SH-SY5Y (cell line): ENCODE measurements at regions not wholly inside any gene's neighbourhood (a gene's known extent, or its start where the extent isn't known, plus 50 kb on each side); places are given as distances from the start of the nearest gene placed in this dataset.

Source experiments
- GATA2 ChIP-seq: IDR thresholded peaks from 2 replicates; pipeline ENCODE4 v1.6.1; 2011; ENCODE audit warnings: mild to moderate bottlenecking, low read depth, low read length
- GATA3 ChIP-seq: IDR thresholded peaks from 2 replicates; pipeline ENCODE4 v1.6.1; 2011; ENCODE audit warnings: low read depth, mild to moderate bottlenecking, low read length, moderate library complexity

DNA sequence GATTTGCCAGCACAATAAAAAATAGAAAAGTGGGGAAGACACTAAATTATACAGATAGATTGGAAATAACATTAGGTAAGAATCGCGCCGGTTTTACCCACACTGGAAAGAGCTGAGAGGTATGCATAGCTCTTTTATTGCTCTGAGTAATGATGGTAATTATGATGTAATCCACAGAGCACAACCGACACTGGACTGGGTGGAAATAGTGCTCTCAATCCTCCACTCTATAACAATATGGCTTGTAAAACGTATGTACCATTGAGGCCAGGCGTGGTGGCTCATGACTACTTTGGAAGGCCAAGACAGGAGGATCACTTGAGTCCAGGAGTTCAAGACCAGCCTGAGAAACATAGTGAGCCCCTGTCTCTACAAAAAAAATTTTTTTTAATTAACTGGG, 104.3 kb upstream of the RAPGEF2 start:
- TF ChIP-seq GATA3 (no peak), GATA2 (no peak)

GRCh38 chr4:158999166-158999682, 103.7 kb upstream of the RAPGEF2 start:
- TF ChIP-seq GATA2 (no peak), GATA3 (no peak)

GRCh38 chr4:158999849-159000248, 103.0 kb upstream of the RAPGEF2 start:
- TF ChIP-seq GATA2 (no peak), GATA3 (no peak)

GRCh38 chr4:159002950-159003349, 99.9 kb upstream of the RAPGEF2 start:
- no peak for TF ChIP-seq GATA2

DNA sequence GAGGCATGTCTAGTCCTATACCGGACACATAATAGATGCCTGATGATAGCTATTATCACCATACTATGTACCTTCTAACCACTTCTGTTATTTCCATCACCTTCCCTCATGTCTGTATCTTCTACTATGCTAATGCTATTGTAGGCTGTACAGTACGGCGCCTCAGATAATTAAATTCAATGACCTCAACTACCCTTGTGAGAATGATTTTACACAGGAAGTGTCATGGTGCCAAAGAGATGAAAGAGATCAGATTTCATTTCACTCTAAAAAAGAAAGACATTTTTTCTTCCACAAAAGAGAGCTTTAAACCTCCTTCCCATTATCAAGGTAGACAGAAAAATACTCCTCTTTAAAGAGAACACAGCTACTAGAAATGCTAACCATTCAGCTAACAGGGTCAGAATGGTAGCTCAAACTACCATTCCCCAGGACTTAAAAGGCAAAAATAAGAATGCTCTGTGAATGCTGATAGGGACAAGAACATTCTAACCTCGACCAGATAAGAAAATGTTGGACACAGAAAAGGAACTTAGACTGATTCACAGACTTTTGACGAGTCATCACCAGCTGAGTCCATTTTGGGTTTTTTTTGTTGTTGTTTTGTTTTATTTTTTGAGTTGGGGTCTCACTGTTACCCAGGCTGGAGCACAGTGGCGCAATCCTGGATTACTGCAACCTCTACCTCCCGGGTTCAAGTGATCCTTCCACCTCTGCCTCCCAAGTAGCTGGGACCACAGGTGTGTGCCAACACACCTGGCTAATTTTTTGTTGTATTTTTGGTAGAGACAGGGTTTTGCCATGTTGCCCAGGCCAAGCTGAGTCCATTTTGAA, 99.2 kb upstream of the RAPGEF2 start:
- TF ChIP-seq GATA3 (no peak), GATA2 (no peak)

- no peak for TF ChIP-seq GATA3
- no peak for TF ChIP-seq GATA2
These were observed 96.7 kb upstream of the RAPGEF2 start for GRCh38 chr4:159006202-159006601.

DNA sequence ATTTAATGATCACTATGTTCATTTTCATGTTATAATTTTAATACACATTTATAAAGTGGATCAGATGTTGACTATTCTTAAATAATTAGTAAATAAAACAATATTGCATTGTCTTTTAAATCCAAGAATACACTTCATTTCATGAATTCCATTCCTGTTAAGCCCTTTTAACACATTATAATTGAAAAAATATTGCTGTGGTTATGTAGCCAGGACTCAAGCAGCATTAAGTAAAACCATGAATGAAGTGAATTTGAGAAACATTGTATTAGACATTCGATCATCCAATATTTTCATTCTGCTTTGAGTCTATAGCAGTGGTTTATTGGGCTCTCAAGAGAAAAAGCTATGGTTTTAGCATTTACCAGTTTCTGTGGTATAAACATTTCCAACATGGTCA, 94.2 kb upstream of the RAPGEF2 start:
- TF ChIP-seq GATA2 = no peak
- no peak for TF ChIP-seq GATA3

- no peak for TF ChIP-seq GATA2
- no peak for TF ChIP-seq GATA3
These were observed 93.4 kb upstream of the RAPGEF2 start for GRCh38 chr4:159009521-159009920.

DNA sequence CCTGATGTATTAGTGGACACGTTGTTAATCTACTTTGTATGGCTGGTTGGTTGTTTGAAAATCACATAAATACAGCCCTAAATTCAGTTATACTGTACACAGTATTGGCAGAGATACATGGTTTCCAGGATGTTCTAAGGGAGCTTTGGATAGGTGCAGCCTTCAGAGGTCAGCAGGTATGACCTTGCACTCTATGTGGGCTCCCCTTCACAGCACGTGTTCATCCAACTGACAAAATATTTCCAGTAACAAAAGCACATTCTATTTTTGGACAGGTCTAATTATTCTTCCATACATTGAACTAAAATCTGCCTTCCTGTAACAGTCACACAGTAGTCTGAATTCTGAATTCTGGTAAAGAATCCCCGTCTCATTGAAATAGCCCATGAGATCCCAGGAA, 92.8 kb upstream of the RAPGEF2 start:
- TF ChIP-seq GATA2 = no peak
- TF ChIP-seq GATA3 = no peak

- TF ChIP-seq GATA2 = no peak
- no peak for TF ChIP-seq GATA3
These were observed 92.2 kb upstream of the RAPGEF2 start for GRCh38 chr4:159010563-159011260.

- no peak for TF ChIP-seq GATA3
- TF ChIP-seq GATA2 = no peak
These were observed 90.5 kb upstream of the RAPGEF2 start for GRCh38 chr4:159012381-159012780.

DNA sequence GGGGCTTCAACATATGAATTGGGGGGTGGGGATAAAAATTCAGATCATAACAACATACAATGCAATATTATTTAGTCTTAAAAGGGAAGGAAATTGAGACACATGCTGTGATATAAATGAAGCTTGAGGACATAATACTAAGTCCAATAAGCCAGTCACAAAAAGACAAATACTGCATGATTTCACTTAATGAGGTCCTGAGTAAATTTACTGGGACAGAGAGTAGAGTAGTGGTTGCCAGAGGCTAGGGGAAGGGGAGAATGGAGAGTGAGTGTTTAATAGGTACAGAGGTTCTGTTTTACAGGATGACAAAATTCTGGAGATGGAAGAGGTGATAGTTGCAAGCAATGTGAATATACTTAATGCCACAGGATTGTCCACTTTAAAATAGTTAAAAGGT, 89.2 kb upstream of the RAPGEF2 start:
- no peak for TF ChIP-seq GATA3
- TF ChIP-seq GATA2 = no peak

DNA sequence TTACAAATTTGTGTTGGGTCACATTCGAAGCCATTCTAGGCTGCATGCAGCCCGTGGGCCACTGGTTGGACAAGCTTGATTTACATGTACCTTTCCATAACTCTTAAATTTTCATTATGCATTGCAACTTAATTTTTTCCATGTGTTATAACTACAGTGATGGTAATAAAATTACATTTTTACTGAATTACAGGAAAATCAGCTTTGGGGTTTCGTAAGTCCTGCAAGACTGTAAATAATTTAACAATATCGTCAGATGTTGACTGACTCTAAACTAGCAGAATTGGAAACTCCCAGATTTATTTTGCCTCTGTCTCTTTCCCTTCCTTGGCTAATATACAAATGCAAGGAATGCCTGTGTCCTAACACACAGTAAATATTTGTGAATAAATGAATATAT, 88.0 kb upstream of the RAPGEF2 start:
- no peak for TF ChIP-seq GATA3
- TF ChIP-seq GATA2 = no peak

- TF ChIP-seq GATA2 = no peak
- TF ChIP-seq GATA3 = no peak
These were observed 87.0 kb upstream of the RAPGEF2 start for GRCh38 chr4:159015841-159016240.

DNA sequence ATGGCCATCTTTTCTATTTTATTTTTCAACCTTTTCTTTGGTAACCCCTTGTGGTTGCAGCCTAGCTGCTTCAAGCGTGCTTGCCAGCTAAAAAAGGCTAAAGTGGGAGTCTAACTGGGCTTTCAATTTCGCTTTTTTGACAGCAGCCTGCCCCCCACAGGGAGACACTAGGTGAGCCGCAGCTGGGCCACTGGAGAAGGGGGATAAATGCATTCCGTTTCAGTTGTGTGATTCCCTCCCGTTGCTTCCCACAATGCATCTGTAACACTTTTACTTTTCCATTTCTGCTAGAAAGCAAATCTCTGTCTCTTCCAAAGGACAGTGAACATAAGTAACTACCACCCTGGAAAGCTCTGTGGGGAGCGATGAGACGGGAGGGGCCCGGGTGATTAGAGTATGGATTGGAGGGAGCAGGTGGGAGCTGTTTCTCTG, 86.3 kb upstream of the RAPGEF2 start:
- no peak for TF ChIP-seq GATA3
- no peak for TF ChIP-seq GATA2
